ENCODE measurements at regions not wholly inside any gene's neighbourhood (a gene's known extent, or its start where the extent isn't known, plus 50 kb on each side); places are given as distances from the start of the nearest gene placed in this dataset.
A peak's percentile ranks its signal among the peaks of the same experiment; 100 is the strongest.

DNA sequence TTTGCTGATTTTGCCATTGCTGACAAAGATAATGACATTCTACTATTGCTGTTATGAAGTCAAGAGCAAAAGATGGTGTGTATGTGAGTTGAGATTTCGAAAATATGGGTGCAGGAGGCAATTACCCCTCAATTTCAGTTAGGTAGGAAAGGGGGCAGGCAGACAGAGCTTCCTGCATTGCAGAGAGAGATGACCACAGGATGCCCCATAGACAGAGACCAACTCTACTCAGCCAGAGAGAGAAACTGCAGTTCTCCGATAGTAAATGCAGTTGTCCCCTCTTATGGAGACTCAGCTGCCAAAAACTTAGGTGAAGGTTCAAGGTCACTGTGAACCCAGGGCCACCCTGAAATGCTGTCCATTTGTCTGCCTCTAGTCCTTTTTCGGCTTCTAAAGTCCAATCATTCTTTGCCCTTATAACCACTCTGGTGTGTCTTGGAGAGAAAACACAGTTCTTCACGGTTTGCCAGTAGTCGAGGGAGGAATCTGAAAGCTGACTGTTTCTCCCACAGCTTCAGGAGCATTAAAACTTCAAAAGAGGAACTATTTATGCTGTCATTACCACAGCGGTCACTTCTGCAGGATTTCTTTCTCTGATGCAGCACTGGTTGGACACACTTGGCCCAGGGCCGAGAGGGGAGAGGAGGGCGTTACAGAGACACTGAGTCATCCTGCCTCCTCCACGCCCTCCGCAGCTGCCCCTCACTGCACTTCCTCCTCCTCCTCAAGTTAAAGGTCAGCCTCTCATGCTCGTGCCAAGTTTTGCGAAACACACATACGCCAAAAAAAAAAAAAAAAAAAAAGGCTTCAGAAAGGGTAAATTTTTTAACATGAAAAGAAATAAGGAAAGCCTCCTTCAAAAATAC lies 264.3 kb downstream of the FOXO1 start:
- CTCF ChIA-PET, result interaction anchor here (0.7 kb wide), 1 partner anchor 412 kb away, joined by 4 read pairs; no protein-coding TSS in a partner anchor
- POLR2A ChIA-PET, result no interaction called here
- TF ChIP-seq EGR2 (tag by site-specific recombination; IDR thresholded peaks at IDR 0.05; ENCODE audit: low read depth), result peak; percentile 79
- TF ChIP-seq ZNF629 (tag by site-specific recombination; IDR thresholded peaks at IDR 0.05), result 0 out of 2 replicates have a peak, but pooled peaks have one; percentile 21
- TF ChIP-seq ZNF157 (tag by site-specific recombination; IDR thresholded peaks at IDR 0.05), result no peak
- TF ChIP-seq, protein P1, sequence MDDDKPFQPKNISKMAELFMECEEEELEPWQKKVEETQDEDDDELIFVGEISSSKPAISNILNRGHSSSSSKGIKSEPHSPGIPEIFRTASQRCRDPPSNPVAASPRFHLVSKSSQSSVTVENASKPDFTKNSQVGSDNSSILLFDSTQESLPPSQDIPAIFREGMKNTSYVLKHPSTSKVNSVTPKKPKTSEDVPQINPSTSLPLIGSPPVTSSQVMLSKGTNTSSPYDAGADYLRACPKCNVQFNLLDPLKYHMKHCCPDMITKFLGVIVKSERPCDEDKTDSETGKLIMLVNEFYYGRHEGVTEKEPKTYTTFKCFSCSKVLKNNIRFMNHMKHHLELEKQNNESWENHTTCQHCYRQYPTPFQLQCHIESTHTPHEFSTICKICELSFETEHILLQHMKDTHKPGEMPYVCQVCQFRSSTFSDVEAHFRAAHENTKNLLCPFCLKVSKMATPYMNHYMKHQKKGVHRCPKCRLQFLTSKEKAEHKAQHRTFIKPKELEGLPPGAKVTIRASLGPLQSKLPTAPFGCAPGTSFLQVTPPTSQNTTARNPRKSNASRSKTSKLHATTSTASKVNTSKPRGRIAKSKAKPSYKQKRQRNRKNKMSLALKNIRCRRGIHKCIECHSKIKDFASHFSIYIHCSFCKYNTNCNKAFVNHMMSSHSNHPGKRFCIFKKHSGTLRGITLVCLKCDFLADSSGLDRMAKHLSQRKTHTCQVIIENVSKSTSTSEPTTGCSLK (tag by site-specific recombination; IDR thresholded peaks at IDR 0.05), result no peak
- TF ChIP-seq ELK4 (IDR thresholded peaks at IDR 0.05; ENCODE audit: borderline replicate concordance, low read depth, low read length), result no peak
- TF ChIP-seq ZNF585B (tag by site-specific recombination; IDR thresholded peaks at IDR 0.05), result no peak
- no peak for TF ChIP-seq PRDM10 (tag by site-specific recombination; IDR thresholded peaks at IDR 0.05)
- TF ChIP-seq KLF7 (tag by site-specific recombination; IDR thresholded peaks at IDR 0.05; ENCODE audit: borderline replicate concordance), result no peak
- 0 out of 2 replicates have a peak, but pooled peaks have one; percentile 34 for TF ChIP-seq WT1 (tag by site-specific recombination; IDR thresholded peaks at IDR 0.05)
- TF ChIP-seq ZNF664 (tag by site-specific recombination; IDR thresholded peaks at IDR 0.05), result peak; percentile 64; the same call in 1 of the 2 replicates
- no peak for TF ChIP-seq ZNF311 (tag by site-specific recombination; IDR thresholded peaks at IDR 0.05; ENCODE audit: borderline replicate concordance)
- 0 out of 2 replicates have a peak, but pooled peaks have one; percentile 17 for TF ChIP-seq SP2 (tag by site-specific recombination; IDR thresholded peaks at IDR 0.05)
- no peak for TF ChIP-seq ZNF830 (tag by site-specific recombination; IDR thresholded peaks at IDR 0.05; ENCODE audit: low read depth)
- 0 out of 2 replicates have a peak, but pooled peaks have one; percentile 35 for TF ChIP-seq PRDM6 (tag by site-specific recombination; IDR thresholded peaks at IDR 0.05)
- no peak for TF ChIP-seq REST (tag by site-specific recombination; IDR thresholded peaks at IDR 0.05)
- TF ChIP-seq KLF1 (tag by site-specific recombination; IDR thresholded peaks at IDR 0.05), result no peak
- no peak for TF ChIP-seq ZNF529 (tag by site-specific recombination; IDR thresholded peaks at IDR 0.05; ENCODE audit: insufficient replicate concordance)
- no peak for TF ChIP-seq ZNF777 (tag by site-specific recombination; IDR thresholded peaks at IDR 0.05; ENCODE audit: borderline replicate concordance)
- TF ChIP-seq ZNF610 (tag by site-specific recombination; IDR thresholded peaks at IDR 0.05; ENCODE audit: borderline replicate concordance), result no peak
- TF ChIP-seq ZNF362 (tag by site-specific recombination; IDR thresholded peaks at IDR 0.05), result 0 out of 2 replicates have a peak, but pooled peaks have one; percentile 52
- TF ChIP-seq ZIC2 (tag by site-specific recombination; IDR thresholded peaks at IDR 0.05), result 0 out of 2 replicates have a peak, but pooled peaks have one; percentile 13
- no peak for TF ChIP-seq ZNF548 (tag by site-specific recombination; IDR thresholded peaks at IDR 0.05)

More for the DNA sequence above, 264.3 kb downstream of the FOXO1 start:
- H3K4me1 ChIP-seq (ENCODE audit: control insufficient read depth, insufficient read depth, low read length), result no peaks in the 10 kb centered on the region
- H3K36me3 ChIP-seq (ENCODE audit: control insufficient read depth in 2 of 2, insufficient read depth in 1 of 2, low read length in 2 of 2), result no peaks in the 10 kb centered on the region
- no peak overlapping the region for H3K4me3 ChIP-seq (ENCODE audit: low read depth, low read length)
- no peaks in the 10 kb centered on the region for H3K9me3 ChIP-seq (ENCODE audit: control insufficient read depth, insufficient read depth, low read depth, low read length)
- H3K27ac ChIP-seq (ENCODE audit: extremely low read depth, low read depth, low read length), result no peak overlapping the region
